ENCODE measurements at regions not wholly inside any gene's neighbourhood (a gene's known extent, or its start where the extent isn't known, plus 50 kb on each side); places are given as distances from the start of the nearest gene placed in this dataset.
A peak's percentile ranks its signal among the peaks of the same experiment; 100 is the strongest.

DNA sequence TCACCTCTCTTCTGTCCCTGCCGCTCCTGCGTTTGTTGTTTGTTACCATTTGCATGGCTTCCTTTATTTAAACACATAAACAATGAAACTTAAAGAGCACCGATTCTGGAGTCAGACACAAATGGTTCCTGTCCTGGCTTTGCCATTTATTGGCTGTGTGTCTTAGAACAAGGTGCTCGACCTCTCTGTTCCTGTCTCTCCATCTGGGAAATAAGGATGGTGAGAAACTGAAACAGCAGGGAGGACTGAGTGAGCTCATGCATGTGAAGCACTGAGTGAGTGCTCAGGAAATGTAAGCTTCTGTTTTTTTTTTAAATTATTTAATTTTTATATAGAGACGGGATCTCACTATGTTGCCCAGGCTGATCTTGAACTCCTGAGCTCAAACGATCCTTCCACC is 148.2 kb upstream of the WNT4 start:
- no peaks in the 10 kb centered on the region for H3K9me3 ChIP-seq (ENCODE audit: control insufficient read depth, low read length, poor library complexity, severe bottlenecking)
- no peak for ATAC-seq
- peaks cover 6% of the 10 kb centered on the region for H3K36me3 Mint-ChIP-seq (ENCODE audit: low read depth)
- H3K4me3 Mint-ChIP-seq: peak overlapping the region; percentile 7
- no peak overlapping the region for H3K27ac Mint-ChIP-seq
- H3K4me1 Mint-ChIP-seq: no peaks in the 10 kb centered on the region
- DNase-seq: no peak
- H3K27me3 Mint-ChIP-seq: peaks cover 53% of the 10 kb centered on the region

DNA sequence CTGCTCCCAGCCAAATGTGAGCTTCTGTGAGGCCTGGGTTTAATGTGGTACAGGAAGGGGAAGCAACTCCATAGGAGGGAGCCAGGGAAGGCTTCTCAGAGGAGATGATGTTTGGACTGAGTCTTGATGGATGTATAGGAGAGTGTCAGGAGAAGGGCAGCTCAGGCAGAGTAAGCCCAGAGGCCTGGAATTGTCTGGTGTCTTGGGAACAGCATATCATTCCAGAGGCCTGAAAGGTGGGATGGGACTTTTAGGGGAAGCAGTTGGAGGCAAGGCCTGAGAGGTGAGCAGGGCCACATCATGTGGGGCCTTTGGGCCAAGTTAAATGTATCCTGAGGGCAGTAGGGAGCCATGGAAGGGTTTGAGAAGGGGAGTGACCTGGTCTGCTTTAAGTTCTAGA is 148.6 kb upstream of the WNT4 start:
- Mint-ChIP-seq H3K36me3 (ENCODE audit: low read depth) (peaks cover 6% of the 10 kb centered on the region), H3K4me1 (no peaks in the 10 kb centered on the region), H3K27ac (no peak overlapping the region), H3K4me3 (no peak overlapping the region), H3K27me3 (peaks cover 53% of the 10 kb centered on the region)
- no peak for DNase-seq
- no peaks in the 10 kb centered on the region for H3K9me3 ChIP-seq (ENCODE audit: control insufficient read depth, low read length, poor library complexity, severe bottlenecking)
- no peak for ATAC-seq

DNA sequence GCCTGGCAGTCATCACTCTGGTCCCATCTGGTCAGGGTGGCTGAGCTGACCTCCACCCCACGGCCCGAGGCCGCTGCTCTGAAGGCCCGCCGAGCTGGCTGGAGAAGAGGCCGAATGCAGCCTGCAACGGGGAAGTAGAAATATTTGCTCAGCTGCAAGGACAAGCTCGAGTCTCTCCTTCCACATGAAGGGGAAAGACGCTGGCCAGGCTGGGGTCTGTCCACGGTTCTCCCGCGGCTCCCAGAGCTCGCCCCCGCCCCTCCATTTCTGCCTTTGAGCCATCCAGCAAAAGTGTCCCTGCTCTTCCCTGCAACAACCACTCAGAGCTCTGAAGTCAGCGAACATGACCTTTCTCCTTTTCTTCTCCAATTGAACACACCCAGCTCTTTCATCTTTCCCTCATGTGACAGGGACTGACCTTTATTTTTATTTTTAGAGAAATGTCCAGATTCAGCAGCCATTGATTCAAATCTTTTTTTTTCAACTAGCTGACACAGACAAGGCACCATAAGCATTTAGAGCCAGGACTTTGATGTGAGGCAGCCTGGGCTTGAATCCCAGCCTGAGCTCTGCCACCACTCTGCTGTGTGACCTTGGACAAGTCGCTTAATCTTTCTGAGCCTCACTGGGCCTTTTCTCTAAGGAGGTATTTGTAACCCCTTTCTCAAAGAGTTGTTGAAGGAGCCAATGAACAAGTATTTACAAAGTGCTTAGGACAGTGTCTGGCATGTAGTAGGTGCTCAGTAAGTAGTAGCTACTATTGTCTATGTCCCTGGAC is 149.3 kb upstream of the WNT4 start:
- peaks cover 6% of the 10 kb centered on the region for H3K36me3 Mint-ChIP-seq (ENCODE audit: low read depth)
- H3K4me3 Mint-ChIP-seq: no peak overlapping the region
- ATAC-seq (no peak), DNase-seq (no peak)
- H3K9me3 ChIP-seq (ENCODE audit: control insufficient read depth, low read length, poor library complexity, severe bottlenecking): no peaks in the 10 kb centered on the region
- H3K27me3 Mint-ChIP-seq: peaks cover 60% of the 10 kb centered on the region
- no peaks in the 10 kb centered on the region for H3K4me1 Mint-ChIP-seq
- H3K27ac Mint-ChIP-seq: no peak overlapping the region

DNA sequence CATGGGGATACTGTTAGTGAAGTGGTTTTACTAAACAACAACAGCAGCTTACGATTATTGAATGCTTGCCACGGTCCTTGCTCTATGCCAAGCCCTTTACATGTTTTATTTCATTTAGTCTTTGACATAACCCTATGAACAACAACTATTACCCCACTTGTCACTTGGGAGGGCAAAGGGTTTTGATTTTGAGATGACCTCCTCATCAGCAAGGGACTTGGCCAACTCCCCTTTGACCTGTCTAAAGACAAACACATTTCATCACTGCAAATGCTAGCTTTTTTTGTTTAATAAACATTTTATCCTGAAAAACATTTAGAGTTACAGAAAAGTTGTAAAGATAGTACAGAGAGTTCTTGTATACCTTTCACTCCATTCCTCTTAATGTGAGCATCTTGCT is 152.5 kb upstream of the WNT4 start:
- Mint-ChIP-seq H3K27me3 (peaks cover 76% of the 10 kb centered on the region), H3K4me3 (no peak overlapping the region), H3K27ac (no peak overlapping the region), H3K36me3 (ENCODE audit: low read depth) (peaks cover 9% of the 10 kb centered on the region), H3K4me1 (no peaks in the 10 kb centered on the region)
- no peaks in the 10 kb centered on the region for H3K9me3 ChIP-seq (ENCODE audit: control insufficient read depth, low read length, poor library complexity, severe bottlenecking)
- no peak for ATAC-seq
- no peak for DNase-seq

DNA sequence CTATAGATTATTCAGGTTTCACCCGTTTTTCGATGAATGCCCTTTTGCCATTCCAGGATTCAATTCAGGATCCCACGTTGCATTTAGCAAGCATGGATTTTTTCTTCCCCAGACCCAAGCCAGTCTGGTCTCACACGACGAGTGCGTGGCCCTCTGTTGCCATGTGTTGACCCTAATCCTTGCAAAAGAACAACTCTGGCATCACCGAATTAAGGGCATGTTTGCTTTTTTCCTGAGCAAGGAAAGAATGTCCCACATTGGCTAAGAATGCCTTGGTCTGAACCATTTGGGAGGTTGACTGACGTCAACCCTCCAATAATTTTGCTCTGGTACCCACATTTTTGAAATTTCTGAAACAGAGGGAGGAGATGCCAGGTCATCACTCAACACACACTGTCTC is 153.0 kb upstream of the WNT4 start:
- no peak overlapping the region for H3K4me3 Mint-ChIP-seq

DNA sequence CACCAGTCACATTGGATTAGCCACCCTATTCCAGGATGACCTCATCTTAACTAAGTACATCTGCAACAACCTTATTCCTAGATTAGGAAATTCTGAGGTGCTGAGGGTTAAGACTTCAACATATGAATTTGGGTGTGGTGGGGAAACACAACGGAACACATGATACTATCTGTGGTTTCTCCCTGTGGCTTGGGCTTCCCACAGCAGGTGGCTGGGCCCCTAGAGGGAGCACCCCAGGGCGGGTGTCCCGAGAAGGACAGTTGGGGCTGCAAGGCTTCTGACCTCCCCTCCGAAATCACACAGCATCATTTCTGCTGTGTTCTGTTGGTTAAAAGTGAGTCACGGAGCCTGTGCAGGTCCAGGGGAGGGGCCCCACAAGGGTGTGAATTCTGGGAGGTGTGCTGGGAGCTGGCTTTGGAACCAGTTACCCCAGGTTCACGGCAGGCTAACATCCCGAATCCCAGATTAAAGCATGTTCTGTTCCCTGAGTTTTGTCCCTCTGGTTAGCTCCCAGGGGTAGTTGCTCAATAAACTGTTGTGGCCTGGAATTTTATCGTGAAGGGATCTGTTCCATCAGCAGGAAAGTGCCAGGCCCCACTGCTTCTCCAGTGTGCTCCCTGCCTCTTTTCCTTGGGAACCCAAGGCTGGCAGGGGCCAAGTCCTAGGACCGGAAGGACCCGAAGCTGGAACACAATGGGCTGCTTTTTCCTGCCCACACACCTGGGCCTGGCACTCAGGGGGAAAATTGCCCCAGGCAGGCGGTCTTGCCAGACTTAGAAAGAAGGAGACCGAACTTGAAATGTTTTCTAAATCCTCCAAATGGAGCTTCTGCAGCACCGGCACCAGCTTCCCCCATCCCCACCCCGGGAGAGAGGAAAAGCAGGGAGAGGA is 154.0 kb upstream of the WNT4 start:
- Mint-ChIP-seq H3K36me3 (ENCODE audit: low read depth) (peaks cover 4% of the 10 kb centered on the region), H3K27me3 (peaks cover 77% of the 10 kb centered on the region), H3K4me1 (no peaks in the 10 kb centered on the region), H3K4me3 (no peak overlapping the region), H3K27ac (no peak overlapping the region)
- DNase-seq: no peak
- no peak for ATAC-seq
- H3K9me3 ChIP-seq (ENCODE audit: control insufficient read depth, low read length, poor library complexity, severe bottlenecking): no peaks in the 10 kb centered on the region

More for the DNA sequence above, 153.0 kb upstream of the WNT4 start:
- Mint-ChIP-seq H3K27me3 (peaks cover 78% of the 10 kb centered on the region), H3K4me1 (no peaks in the 10 kb centered on the region), H3K36me3 (ENCODE audit: low read depth) (peaks cover 9% of the 10 kb centered on the region), H3K27ac (no peak overlapping the region)
- ATAC-seq (no peak), DNase-seq (no peak)
- no peaks in the 10 kb centered on the region for H3K9me3 ChIP-seq (ENCODE audit: control insufficient read depth, low read length, poor library complexity, severe bottlenecking)

DNA sequence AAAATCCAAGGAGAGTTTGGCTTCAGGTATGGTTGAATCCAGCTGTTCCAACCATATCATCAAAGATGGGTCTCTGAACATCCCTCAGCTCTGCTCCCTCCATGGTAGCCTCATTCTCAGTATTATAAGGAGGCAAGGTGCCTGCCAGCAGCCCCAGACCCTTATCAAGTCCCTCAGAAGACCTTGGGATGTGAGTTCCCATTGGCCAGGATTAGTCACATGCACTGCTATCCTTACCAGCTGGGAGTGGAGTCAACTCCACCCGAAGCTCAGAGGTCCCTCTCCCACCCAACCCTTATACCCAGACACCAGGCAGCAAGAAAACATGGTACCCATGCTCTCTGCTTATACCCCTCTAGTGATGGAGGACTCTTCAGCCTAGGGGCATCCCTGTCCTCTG is 153.7 kb upstream of the ZBTB40 start:
- Mint-ChIP-seq H3K27me3 (peaks cover 68% of the 10 kb centered on the region), H3K27ac (peak overlapping the region; percentile 22), H3K36me3 (ENCODE audit: low read depth) (peaks cover 4% of the 10 kb centered on the region), H3K4me3 (no peak overlapping the region), H3K4me1 (no peaks in the 10 kb centered on the region)
- DNase-seq: no peak
- ATAC-seq: no peak
- no peaks in the 10 kb centered on the region for H3K9me3 ChIP-seq (ENCODE audit: control insufficient read depth, low read length, poor library complexity, severe bottlenecking)

DNA sequence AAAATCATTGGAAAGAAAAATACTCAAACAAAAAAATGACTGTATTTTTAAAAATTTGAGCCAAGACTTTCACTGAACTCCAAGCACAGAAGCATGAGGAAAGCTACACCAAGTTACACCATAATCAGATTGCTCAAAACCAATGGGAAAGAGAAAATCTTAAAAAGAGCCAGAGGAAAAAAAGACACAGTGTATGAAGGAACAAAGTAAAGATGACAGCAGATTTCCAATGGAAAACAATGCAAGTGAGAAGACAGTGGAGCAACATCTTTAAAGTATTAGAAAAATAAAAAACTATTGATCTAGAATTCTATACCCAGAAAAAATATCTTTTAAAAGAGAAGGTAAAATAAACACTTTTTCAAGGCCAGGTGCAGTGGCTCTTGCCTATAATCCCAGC is 147.8 kb upstream of the ZBTB40 start:
- Mint-ChIP-seq H3K4me3 (no peak overlapping the region), H3K27me3 (peaks cover 43% of the 10 kb centered on the region), H3K4me1 (no peaks in the 10 kb centered on the region), H3K27ac (no peak overlapping the region), H3K36me3 (ENCODE audit: low read depth) (no peaks in the 10 kb centered on the region)
- no peaks in the 10 kb centered on the region for H3K9me3 ChIP-seq (ENCODE audit: control insufficient read depth, low read length, poor library complexity, severe bottlenecking)
- no peak for DNase-seq
- no peak for ATAC-seq

DNA sequence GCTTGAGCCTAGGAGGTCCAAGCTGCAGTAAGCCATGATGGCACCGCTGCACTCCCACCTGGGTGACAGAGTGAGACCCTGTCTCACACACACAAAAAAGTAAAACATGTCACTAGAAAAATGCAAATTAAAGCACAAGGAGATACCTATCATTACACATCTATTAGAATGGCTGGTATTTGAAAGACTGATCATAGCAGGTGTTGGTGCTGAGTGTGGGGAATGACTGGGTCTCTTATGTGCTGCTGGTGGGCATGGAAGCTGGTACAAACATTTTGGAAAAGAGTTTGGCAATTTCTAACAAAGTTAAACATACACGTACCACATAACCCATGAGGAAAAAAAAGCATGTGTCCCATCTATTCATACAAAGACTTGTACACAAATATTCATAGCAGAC is 142.1 kb upstream of the ZBTB40 start:
- H3K27me3 Mint-ChIP-seq: peaks cover 43% of the 10 kb centered on the region
- peaks cover under 1% of the 10 kb centered on the region for H3K36me3 Mint-ChIP-seq (ENCODE audit: low read depth)
- DNase-seq (no peak), ATAC-seq (no peak)
- no peak overlapping the region for H3K4me3 Mint-ChIP-seq
- no peak overlapping the region for H3K27ac Mint-ChIP-seq
- H3K4me1 Mint-ChIP-seq: no peaks in the 10 kb centered on the region
- no peaks in the 10 kb centered on the region for H3K9me3 ChIP-seq (ENCODE audit: control insufficient read depth, low read length, poor library complexity, severe bottlenecking)

DNA sequence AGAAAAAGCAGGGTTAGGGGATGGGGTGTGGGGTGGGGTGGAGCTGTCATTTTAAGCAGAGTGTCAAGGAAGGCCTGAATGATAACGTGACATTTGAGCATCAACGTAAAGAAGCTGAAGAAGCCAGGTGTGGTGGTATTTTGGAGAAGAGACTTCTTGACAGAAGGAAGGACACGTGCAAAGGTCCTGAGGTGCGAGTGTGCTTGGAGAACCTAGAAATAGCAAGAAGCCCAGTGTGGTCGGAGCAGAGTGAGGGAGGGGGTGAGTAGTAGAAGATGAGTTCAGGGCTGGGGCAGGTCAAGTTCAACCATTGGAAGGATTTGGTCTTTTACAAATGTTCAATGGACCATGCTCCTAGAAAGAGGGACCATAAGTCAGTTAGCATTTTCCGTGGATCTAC is 140.2 kb upstream of the ZBTB40 start:
- DNase-seq: no peak

DNA sequence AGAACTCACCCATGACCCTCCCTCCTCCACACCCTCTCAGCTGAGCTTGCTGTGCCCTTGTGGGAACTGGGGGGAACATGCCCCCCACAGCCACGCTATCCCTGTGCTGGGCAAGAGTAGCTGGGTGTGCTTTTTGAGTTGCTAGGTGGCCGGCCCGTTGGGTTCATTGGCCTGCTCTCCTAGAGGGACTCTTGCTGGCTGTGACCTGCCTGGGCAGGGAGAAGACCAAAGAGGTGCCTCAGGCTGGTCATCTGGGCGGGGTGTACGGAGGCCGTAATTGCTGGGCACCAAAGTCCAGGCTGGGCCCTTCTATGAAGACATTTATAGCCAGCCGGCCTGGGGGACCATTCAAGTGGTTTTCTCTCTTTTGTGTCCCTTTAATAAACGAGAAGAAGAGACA is 138.3 kb upstream of the ZBTB40 start:
- Mint-ChIP-seq H3K36me3 (ENCODE audit: low read depth) (peaks cover 2% of the 10 kb centered on the region), H3K4me3 (no peak overlapping the region), H3K27ac (no peak overlapping the region), H3K27me3 (peaks cover 50% of the 10 kb centered on the region), H3K4me1 (peaks cover 2% of the 10 kb centered on the region)
- ATAC-seq (no peak), DNase-seq (no peak)
- no peaks in the 10 kb centered on the region for H3K9me3 ChIP-seq (ENCODE audit: control insufficient read depth, low read length, poor library complexity, severe bottlenecking)

More for the DNA sequence above, 140.2 kb upstream of the ZBTB40 start:
- no peaks in the 10 kb centered on the region for H3K9me3 ChIP-seq (ENCODE audit: control insufficient read depth, low read length, poor library complexity, severe bottlenecking)
- H3K4me3 Mint-ChIP-seq: no peak overlapping the region
- no peak for ATAC-seq
- H3K4me1 Mint-ChIP-seq: no peaks in the 10 kb centered on the region
- no peak overlapping the region for H3K27ac Mint-ChIP-seq
- H3K27me3 Mint-ChIP-seq: peaks cover 54% of the 10 kb centered on the region
- H3K36me3 Mint-ChIP-seq (ENCODE audit: low read depth): peaks cover 2% of the 10 kb centered on the region

DNA sequence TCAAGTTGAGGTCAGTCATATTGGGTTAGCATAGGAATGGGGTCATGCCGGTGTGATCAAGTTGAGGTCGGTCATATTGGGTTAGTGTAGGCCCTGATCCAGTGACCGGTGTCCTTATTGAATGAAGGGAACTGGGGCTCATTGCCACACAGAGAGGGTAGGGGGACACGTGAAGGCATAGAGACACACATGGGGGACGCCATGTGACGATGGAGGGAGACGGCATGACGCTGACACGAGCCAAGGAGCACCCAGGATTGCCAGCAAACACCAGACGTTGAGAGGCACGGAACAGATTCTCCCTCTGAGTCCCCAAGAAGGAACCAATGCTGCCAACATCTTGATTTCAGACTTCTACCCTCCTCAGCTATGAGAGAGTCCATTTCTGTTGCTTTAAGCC is 136.9 kb upstream of the ZBTB40 start:
- H3K4me3 Mint-ChIP-seq: no peak overlapping the region
- peaks cover 2% of the 10 kb centered on the region for H3K4me1 Mint-ChIP-seq
- peaks cover 57% of the 10 kb centered on the region for H3K27me3 Mint-ChIP-seq
- peaks cover 2% of the 10 kb centered on the region for H3K36me3 Mint-ChIP-seq (ENCODE audit: low read depth)
- ATAC-seq: no peak
- no peak for DNase-seq
- no peaks in the 10 kb centered on the region for H3K9me3 ChIP-seq (ENCODE audit: control insufficient read depth, low read length, poor library complexity, severe bottlenecking)
- H3K27ac Mint-ChIP-seq: no peak overlapping the region

DNA sequence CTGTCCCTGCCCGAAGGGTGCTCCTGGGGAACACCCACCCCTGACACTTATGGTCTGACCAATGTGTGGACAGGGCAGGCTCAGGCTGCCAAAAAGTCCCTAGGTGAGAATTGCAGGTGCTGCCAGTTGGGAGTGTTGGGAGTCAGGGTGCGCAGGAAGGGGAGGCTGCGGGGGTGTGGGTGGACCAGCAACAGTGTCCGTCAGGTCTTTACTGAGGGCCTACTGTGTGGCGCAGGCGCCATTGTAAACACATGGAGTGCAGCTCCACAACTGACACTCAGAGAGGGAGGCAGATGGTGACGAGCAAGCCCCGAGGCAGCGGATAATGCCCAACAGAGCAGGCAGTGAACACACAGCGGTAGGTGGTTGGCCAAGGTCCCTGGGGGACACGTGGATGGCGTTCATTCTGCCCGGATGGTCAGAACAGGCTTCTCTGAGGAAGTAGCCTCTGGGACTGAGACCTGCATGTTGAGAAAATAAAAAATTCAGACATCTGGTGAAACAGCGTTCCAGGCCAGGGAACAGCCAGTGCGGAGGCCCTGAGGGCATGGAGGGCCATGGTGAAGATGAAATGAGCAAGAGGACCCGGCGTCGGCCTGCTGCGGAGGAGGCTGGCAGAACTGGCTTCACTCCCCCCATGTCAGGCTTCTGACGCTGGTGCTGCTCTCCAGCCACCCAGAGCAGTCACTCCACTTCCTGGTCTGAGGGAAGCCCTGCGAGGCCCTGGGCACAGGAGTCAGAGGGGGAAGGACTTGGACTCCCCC is 136.2 kb upstream of the ZBTB40 start:
- no peaks in the 10 kb centered on the region for H3K9me3 ChIP-seq (ENCODE audit: control insufficient read depth, low read length, poor library complexity, severe bottlenecking)
- peaks cover 65% of the 10 kb centered on the region for H3K27me3 Mint-ChIP-seq
- H3K36me3 Mint-ChIP-seq (ENCODE audit: low read depth): peaks cover 2% of the 10 kb centered on the region
- no peak overlapping the region for H3K4me3 Mint-ChIP-seq
- DNase-seq: no peak
- ATAC-seq: no peak
- H3K27ac Mint-ChIP-seq: no peak overlapping the region
- peaks cover 2% of the 10 kb centered on the region for H3K4me1 Mint-ChIP-seq

Measured in T-helper 17 cell (primary cell).